NCI-H226 (cell line): ENCODE measurements at regions not wholly inside any gene's neighbourhood (a gene's known extent, or its start where the extent isn't known, plus 50 kb on each side); places are given as distances from the start of the nearest gene placed in this dataset.
A peak's percentile ranks its signal among the peaks of the same experiment; 100 is the strongest.
"Not testable (repeated sequence)": the region's sequence is repeated elsewhere in the genome, so short reads cannot be mapped to it uniquely, and the experiment has no call there.

Experiments used
- DNase-seq: peaks from one replicate; pipeline ENCODE4 v3.0.0-alpha.2; 2015

DNA sequence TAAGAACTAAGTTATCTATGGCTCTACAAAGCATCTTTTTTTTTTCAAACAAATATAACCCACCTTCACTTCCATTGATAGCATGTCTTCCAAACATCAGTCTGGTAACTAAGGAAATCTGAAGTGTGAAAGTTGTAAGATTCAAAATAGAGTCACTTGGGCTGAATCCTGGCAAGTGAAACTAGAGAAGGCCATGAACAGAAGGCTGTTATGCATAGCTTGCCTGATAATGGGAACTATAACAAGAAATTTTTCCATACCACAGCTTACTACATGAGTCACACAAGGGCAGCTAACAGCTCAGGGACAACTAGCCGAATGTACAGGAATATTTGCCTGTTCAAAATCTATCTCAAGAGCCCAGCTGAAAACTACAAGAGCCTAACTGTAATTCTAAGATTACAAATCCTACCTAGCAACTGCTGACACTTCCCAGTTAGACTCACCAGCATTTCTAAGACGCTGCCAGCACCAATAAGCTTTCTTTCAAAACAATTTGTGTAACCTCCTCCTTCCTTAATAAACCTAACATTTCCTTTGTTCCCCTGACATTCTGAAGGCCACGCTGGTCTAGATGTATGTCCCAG lies 1066.5 kb downstream of the PLOD2 start:
- DNase-seq, result peak; percentile 16

DNA sequence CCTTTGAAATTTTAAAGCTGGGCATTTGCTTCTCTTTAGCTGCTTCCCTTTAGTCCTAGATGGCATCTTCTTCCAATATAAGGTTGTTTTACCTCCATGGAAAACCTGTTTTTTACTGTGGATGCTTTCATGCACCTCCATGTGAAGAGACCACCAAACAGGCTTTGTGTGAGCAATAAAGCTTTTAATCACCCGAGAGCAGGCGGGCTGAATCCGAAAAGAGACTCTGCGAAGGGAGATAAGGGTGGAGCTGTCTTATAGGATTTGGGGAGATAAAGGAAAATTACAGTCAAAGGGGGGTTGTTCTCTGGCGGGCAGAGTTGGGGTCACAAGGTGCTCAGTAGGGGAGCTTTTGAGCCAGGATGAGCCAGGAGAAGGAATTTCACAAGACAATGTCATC lies 1049.8 kb downstream of the PLOD2 start:
- DNase-seq, result not testable (repeated sequence)

DNA sequence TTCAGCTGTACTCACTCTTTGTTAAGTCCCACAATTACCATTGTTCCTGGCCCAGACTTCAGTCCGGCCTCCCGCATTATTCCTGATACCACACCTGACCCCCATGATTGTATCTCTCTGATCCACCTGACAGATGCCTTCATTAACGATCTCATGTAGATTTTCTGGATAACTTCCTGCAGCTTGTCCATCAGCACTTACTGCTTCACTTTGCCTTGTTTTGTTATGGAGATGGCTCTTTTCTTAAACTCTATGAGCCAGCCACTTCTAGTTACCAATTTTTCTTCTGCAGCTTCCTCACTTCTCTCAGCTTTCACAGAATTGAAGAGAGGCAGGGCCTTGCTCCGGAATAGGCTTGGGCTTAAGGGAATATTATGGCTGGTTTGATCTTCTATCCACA lies 1044.2 kb downstream of the PLOD2 start:
- no peak for DNase-seq

DNA sequence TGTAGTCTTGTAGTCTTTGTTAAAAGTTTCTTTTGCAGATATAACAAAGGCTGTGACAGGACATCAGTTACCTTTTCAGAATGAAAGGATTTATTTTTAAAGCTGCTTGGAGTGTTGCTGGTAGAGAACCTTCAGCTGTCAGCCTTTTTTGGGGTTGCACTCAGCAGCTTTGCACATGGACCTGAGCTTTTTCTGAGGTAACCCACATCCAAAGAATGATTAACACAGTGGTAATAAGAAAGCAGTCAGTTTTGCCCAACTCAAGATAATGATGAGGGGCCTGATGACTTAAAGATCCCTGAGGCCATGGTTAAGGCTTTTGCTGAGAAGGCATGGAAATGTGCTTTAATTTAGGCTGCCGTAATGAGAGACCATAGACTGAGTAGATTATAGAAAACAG lies 1042.7 kb downstream of the PLOD2 start:
- DNase-seq, result no peak

DNA sequence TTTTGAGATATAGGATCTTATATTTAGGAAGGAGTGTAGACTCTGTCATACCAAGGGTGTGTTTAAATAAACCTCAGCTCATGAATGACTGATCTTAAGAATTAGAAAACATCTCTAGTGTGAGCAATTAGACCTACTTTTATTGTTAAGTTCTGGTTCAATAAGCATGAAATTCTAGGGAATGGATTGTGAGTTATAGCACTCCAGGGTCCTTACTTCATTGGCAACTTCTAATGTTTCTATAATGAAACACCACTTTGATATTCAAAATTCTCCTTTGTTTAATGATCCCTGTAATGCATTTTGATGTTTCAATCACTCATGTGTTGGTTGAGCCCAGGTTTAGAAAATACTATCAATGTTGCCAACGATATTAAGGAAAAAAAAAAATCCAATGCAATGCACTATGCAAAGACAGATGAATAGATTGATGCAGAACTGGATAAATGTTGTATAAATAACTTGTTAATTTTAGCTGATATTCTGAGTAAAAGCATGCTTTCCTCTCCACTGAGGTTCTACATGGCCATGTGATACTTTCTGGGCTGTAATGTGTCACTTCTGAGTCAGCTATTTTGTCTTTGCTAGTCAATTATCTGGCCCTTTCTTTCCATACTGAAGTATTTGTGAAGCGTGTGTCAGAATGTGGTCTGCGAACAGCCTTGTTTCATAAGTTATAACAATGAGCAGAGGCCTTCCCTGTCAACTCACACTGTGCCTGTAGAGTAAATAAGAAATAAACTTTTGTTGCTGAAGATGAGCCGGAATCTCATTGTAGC lies 1035.9 kb downstream of the PLOD2 start:
- no peak for DNase-seq

DNA sequence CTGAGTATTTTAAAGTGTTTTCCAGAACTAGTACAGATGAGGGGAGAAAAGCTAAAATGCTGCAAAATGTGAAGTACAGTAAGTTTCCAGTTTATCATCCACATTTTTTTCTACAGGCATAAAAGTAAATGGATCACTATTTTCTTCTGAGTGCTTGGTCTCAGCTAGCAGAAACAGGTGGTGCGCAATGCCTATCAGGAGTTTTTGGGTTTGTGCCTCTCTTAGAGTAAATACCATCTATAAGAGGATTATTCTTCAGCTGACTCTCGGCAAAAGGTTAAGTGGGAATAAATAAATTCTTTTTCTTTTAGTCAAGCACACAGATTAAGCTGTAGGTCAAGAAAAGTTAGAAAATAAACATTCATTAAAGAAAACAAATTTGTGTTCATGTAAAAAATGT lies 1027.7 kb downstream of the PLOD2 start:
- DNase-seq, result no peak

DNA sequence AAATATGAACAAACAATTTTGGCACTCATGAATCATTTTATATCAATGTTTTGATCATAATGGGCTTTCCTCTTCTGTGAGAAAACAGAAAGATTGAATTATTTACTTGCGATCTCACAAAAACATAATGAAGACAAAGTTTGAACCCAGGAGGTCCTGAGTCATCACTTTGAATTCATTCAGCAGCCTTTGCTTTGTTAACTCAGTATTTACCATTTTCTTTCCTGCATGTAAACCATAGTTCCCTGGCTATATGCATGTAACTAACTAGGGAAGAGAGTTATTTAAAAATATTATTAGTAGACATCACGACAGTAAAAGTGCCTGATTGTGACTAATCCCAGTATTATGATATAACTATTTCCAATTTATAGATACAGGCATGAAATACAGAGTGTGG lies 1026.2 kb downstream of the PLOD2 start:
- DNase-seq, result no peak

DNA sequence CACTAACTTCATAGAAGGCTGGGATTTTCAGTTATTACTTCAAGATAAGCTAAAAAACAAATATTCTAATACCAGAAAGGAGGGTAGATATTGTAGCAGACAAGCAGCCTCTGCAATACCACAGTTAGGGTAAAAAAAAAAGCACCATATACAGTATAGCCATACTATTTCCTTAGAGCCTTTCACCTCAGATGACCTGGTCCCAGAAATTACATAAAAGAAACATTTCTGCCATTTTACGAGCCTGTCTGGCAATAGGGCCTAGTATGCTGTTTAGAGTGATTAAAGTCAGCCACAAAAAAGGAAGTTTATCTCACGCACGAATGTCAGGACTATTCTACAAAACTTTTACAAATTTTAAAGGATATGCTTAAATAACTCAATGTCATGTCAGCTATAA lies 1016.6 kb downstream of the PLOD2 start:
- no peak for DNase-seq

DNA sequence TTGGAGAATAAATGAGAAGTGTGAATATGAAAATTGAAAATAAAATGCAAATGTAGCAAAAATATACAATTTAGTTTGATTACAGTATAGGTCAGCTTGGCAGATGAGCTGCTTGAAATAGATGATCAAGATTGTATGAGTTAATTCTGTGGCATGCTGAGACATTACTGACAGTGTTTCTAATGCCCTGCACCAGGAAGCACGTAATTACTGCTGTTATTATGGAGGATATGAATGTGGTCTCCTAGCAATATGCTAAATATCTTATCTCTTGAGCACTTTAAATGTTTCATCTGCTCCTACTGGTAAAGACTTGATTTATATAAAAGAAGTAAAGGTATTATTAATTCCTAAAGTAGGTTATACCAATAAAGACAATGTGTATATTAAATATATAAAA lies 1015.5 kb downstream of the PLOD2 start:
- DNase-seq, result no peak

DNA sequence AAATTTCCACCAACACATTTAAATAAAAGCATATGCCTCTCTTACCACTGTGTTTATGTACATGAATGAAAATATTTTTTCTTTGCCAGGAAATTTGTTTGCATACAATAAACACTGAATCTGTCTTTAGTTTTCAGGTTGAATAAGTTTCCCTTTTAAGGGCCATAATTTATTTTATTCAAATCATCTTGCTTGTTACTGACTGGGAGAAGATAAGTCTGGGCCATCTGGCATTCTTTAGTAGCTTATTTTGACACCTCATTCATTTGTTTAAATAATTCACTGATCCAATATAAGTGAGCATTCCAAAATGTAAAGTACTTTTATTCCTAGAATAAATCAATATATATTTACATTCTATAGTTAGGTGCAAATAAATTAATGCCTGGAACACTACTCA lies 1001.3 kb downstream of the PLOD2 start:
- no peak for DNase-seq

DNA sequence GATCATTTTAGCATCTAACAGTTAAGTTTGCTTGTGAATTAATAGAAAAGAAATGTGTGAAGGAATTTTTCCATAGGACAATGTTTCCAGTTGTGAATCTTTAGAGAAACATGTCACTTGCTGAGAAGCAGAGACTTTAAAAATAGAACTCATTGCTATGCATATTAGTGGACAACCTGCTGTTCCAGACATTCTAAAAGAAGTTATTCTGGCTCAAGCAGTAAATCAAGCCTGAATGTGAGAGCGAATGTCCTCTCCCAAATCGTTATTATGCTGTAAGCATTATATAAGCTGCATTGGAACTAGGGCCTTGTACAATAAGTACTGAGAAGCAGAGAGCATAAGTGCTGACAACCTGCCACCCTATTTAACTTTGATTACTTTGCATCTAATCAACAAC lies 990.9 kb downstream of the PLOD2 start:
- no peak for DNase-seq

DNA sequence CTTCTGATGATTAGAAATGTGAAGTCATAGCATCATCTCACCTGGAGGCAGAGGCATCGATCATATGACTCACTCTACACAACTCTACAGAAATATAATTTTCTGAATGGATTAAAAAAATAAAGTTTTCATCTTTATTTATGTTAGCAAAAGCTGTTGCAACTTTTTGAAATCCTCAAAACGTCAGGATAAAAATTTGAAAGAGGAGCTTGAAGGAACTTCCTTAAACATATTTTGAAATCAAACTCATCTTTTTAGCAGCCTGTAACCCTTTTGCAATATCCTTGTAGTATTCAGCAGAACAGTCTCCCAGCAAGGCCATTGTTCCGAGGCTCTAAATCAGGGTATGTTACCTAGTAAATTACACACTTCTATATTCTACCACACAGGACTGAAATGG lies 985.4 kb downstream of the PLOD2 start:
- DNase-seq, result no peak

DNA sequence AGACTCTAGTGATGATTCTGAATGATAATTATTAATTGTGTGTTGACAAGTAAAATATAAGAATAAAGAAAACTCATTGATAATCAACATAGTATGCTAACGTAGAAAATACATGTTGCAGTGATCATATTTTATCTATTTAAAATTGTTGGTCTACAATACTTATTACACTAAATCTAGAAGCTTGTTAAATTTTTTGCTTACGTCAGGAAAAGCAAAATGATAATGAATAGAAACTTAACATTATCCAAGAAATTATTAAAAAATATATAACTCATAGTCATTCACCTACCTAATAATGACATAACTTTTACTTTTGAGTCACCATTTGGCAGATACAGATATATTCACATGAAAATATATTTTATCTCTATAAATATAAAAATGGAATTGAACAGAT lies 984.1 kb downstream of the PLOD2 start:
- no peak for DNase-seq

DNA sequence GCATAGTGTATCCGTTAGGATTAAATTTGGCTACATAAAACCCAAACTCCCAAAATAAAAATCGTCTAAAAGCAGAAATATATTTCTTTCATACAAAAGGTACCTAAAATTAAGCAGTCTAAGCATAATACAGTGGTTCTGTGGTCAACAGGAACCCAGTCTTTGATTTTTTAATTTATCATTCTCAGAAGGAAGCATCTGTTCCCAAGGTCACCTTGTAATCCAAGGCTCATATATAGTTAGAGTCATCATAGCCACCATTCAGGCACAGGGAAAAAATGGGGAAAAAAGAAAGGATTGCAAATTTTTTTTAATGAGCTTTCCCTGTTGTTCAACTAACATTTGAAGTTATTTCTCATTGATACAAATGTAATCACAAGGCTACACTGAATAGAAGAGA lies 983.2 kb downstream of the PLOD2 start:
- DNase-seq, result no peak

DNA sequence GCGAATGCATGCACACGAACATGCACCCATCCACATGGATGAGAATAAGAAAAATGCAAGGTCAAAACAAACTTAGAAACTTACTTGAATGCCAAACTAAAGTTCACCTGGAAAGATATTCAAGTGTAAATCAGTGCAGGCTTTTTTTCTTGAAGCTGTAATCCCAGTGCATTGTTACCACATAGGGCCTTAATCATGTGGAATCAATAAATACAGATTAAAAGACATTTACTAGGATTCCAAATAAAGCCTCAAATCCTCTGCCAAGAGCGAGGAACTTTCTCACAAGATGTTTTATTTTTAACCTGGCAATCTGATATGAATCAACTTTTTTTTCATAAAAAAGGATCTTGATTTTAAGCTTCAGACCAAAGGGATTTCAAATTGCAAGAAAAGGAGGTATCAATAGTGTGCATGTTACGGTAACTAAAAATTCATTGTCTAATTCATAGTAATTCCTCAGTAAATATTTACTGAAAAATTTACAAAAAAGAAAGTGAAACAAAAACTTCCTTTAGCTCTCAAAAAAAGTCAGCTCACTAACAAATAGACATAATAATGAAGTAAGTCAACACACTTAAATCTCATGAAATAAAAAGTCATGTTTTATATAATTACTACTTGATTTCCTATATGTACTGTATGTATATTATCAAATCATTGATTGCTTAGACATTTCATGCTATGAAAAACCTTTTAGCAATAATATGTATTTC lies 978.6 kb downstream of the PLOD2 start:
- DNase-seq, result no peak

DNA sequence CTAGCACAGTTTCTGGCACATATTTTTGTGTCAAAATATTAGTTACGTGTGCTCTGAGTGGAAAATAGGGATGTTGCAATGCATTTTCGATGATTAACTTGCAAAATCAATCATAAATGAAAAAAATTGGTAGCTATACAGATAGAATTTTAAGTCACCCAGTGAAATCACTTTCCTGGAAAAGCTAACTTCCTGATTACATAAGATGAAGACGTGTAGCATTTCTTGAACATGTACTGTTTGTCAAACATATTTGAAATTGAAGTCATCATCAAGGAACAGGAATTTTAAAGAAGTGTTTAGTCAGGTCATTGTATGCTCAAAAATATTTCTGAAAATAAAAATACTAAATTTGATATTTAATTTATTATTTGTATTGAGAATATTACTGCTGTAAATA lies 977.7 kb downstream of the PLOD2 start:
- DNase-seq, result peak; percentile 49

DNA sequence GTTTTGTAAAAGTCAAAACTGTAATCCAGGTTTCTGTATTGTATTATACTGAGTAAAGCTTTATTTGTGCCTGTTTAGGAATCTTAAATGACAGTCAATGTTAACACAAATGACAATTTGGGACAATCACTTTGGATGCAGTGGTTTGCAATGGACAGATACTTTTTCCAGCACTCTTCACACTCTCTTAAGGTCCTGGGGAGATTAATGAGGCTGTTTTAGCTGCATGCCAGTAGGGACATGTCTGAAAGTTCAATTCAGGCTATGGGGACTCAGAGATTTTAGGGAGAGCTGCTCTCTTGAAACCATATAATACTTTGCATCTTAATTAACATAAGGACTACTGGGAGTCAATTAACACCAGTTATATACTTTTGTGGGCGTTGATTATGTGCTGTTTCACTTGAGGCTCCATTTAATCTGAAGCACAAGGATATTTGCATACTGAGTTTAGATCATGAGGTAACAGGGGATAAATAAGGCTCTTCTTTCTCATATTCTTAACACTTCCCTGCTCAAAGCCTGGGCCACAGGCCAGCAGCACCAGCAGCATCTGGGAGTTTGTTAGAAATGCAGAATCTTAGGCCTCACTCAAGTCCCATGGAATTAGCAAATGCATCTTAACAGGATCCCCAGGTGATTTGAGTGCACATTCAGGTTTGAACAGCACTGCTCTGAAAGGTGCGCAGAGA lies 972.8 kb downstream of the PLOD2 start:
- DNase-seq, result no peak

DNA sequence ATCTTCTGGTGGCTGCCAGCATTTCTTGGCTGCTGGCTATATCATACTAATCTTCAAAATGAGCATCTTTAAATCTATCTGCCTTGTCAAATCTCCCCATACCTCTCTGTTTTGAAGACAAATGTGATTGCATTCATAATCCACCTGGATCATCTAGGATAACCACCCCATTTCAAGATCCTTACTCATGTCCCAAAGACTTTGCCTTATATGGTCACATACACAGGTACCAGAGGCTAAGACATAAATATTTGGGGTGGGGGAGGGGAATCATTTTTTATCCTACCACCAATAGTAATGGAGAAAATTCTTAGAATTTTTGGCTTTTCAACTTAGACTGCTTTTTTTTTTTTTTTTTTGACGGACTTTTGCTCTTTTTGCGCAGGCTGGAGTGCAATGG lies 970.8 kb downstream of the PLOD2 start:
- no peak for DNase-seq

DNA sequence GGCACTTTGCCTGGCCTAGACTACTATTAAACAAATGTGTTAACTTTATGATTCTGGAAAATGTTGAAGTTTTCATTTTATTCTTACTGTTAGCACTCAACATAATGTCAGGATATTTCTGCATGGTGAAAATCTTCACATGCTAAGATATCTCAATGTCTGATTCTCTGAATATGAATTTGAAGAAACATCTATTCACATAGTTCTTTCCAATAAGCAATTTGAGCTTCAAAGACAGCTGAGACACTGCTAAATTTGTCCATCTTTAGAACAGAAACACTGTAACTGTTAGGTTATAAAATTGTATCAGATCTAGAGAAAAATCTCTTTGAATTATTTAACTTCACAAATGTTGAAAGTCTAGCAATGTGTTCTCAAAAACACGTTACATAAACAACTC lies 970.2 kb downstream of the PLOD2 start:
- no peak for DNase-seq

DNA sequence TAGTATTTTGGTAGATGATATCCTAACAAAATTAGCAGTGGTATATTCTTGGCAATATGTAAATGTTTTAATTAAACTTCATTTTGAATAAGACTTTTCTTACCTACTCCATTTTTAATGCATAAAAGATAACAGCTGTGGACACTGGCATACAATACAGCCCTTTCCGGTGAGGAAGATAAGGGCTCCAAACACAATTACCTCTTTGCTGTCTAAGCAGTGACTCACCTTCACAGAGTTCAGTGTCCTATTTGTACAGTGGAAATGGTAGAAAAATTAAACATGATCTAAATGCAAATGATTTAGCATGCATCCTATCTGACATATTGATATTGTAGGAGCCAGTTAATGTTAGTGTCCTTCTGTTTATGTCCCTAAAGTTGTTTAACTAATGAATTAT lies 969.4 kb downstream of the PLOD2 start:
- peak; percentile 75 for DNase-seq

DNA sequence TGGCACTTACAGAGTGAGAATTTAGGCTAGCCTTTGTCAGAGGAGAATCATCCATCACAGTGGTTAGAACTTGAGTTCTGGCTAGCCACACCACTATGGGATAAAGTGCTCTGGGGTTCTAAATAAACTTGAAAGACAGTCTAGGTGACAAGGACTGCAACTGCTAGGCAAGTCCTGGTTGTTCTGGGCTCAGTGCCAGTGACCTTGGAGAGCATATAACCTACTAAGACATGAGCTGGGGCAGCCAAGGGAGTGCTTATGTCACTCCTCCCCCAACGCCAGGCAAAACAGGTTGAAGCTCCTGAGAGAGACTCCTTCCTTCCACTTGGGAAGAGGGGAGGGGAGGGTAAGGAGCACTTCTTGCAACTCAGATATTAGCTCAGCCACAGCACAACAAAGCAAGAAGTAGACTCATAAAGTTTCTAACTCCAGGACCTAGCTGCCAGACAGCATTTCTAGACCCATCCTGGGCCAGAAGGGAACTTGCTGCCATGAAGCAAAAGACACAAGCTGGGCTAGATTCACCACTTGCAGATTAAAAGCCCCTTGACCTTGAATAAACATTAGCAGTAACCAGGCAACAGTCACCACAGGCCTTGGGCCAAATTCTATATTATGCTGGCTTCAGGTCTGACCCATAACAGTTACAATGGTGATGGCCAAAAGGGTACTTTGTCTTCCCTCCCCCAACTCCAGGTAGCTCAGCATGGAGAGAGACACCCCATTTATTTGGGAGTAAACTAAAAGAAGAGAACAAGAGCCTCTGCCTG lies 963.7 kb downstream of the PLOD2 start:
- no peak for DNase-seq

DNA sequence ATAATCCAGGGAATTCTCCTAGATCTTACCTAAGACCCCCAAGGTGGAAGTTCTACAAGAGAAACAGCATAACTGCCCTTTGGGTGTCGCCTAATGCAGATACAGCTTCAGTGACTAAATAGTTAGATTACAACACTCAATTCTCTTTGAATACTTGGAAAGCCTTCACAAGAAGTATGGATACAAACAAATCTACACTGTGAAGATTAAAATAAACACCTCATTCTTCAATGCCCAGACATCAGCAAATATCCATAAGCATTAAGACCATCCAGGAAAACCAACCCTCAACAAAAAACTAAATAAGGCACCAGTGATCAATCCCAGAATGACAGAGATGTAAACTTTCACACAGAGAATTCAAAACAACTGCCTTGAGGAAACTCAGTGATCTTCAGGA lies 963.2 kb downstream of the PLOD2 start:
- no peak for DNase-seq

DNA sequence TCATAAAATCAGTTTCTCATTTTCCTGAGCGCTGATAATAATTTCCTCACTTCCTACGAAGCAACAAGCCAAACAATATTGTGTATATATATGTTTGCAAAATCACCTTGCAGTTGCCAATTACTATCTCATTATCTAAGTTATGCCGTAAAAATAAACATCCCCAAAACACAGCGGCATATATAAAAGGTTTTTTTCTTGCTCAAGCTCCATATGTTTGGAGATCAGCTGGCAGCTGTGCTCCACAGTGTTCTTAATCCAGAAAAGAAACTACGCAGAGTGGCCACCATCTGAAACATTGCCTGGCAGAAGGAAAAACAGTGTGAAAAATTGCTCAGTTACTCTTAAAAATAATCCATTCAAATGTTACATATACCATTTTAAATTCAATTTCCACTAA lies 951.4 kb downstream of the PLOD2 start:
- DNase-seq, result no peak
